Right lobe of liver (tissue), 6 donors: ENCODE measurements at regions not wholly inside any gene's neighbourhood (a gene's known extent, or its start where the extent isn't known, plus 50 kb on each side); places are given as distances from the start of the nearest gene placed in this dataset.

Experiments used
- ATAC-seq, 4 donors: fragments of 200-7000 bp; cut with Tn5 transposase; one replicate each; pipeline ENCODE4 v1.9.1; 2020; ENCODE audit warnings: mild to moderate bottlenecking in 4 of 4, moderate library complexity in 4 of 4
- DNase-seq, 3 donors: peaks; one replicate each; pipeline ENCODE4 v3.0.0-alpha.2; 2020
- H3K27ac ChIP-seq, 3 donors: fragments of 200-600 bp; one replicate each; pipeline ENCODE4 v1.8.0; 2022
- H3K27me3 ChIP-seq, 2 donors: fragments of 200-600 bp; one replicate each; pipeline ENCODE4 v1.8.0; 2022
- H3K36me3 ChIP-seq, 4 donors: fragments of 200-600 bp; sonication (generic) in 1 of 4; one replicate each; pipeline versions ENCODE4 v1.5.1 to v1.8.0; 2017 to 2022; ENCODE audit warnings: control low read depth in 1 of 4
- H3K4me1 ChIP-seq, 4 donors: fragments of 200-600 bp; sonication (generic) in 1 of 4; one replicate each; pipeline versions ENCODE4 v1.5.1 to v1.8.0; 2017 to 2022; ENCODE audit warnings: control low read depth in 1 of 4
- H3K4me3 ChIP-seq, 3 donors: fragments of 200-600 bp; one replicate each; pipeline ENCODE4 v1.8.0; 2022
- H3K9me3 ChIP-seq, 4 donors: fragments of 200-600 bp; sonication (generic) in 1 of 4; one replicate each; pipeline versions ENCODE4 v1.5.1 to v1.8.0; 2017 to 2022; ENCODE audit warnings: control low read depth in 1 of 4
- CTCF ChIP-seq, 4 donors: fragments of 200-600 bp in 3 of 4; fragments of 450-650 bp in 1 of 4; IDR thresholded peaks; one replicate each; pipeline versions ENCODE4 v1.5.1 to v1.8.0; 2016 to 2022; ENCODE audit warnings: antibody characterized with exemption in 4 of 4, mild to moderate bottlenecking in 2 of 4
- POLR2A ChIP-seq: fragments of 450-650 bp; IDR thresholded peaks from one replicate; pipeline ENCODE4 v1.6.1; 2017; ENCODE audit warnings: antibody characterized with exemption, mild to moderate bottlenecking
- WGBS: methylation state at CpG from one replicate; pipeline ENCODE4 v1.1.6; 2018; ENCODE audit warnings: low coverage, low lambda C conversion rate; ENCODE audit not compliant: insufficient coverage; ENCODE audit errors: missing lambda C conversion rate; 5-methylcytosine and 5-hydroxymethylcytosine counted together
- intact Hi-C, 2 donors: fragments of 100-400 bp; cut with DNase I; formaldehyde crosslinking; loops; one replicate each; pipeline versions ENCODE4 v1.11.2 to v1.14.1; 2022
- donor health status: DM: no; HTN: yes; CAD: no.
- donor health status: DM: no; HTN: no; CAD: no.
- donor health status: DM: no; HTN: no; CAD: no.
- donor health status: DM: no; HTN: yes; CAD: no.
- donor health status: DM: no; HTN: yes; CAD: no.

GRCh38 chr16:76670125-76670857 lies 393.1 kb downstream of the CNTNAP4 start:
- Histone ChIP-seq H3K9me3 (no peaks in the 10 kb centered on the region), H3K36me3 (no peaks in the 10 kb centered on the region), H3K27me3 (no peaks in the 10 kb centered on the region), H3K4me1 (no peaks in the 10 kb centered on the region), H3K27ac (no peak overlapping the region), H3K4me3 (no peak overlapping the region)
- ATAC-seq (no peak), DNase-seq (no peak)
- WGBS: 57% methylated on average over 5 of the region's 5 CpGs
- intact Hi-C loops: no loop called here
- TF ChIP-seq CTCF (IDR thresholded peaks at IDR 0.05): no peak
- no peak for TF ChIP-seq POLR2A

- no peak overlapping the region for H3K4me3 ChIP-seq
- WGBS: 25% methylated on average over 1 of the region's 1 CpG
- no peak for TF ChIP-seq POLR2A
- TF ChIP-seq CTCF (IDR thresholded peaks at IDR 0.05): no peak
- H3K4me1 ChIP-seq: no peaks in the 10 kb centered on the region
- no peak overlapping the region for H3K27ac ChIP-seq
- no peaks in the 10 kb centered on the region for H3K27me3 ChIP-seq
- no peaks in the 10 kb centered on the region for H3K9me3 ChIP-seq
- no peaks in the 10 kb centered on the region for H3K36me3 ChIP-seq
- no peak for ATAC-seq
- DNase-seq: no peak
- intact Hi-C loops: no loop called here
Measured at GRCh38 chr16:76676356-76676755, 399.2 kb downstream of the CNTNAP4 start.

DNA sequence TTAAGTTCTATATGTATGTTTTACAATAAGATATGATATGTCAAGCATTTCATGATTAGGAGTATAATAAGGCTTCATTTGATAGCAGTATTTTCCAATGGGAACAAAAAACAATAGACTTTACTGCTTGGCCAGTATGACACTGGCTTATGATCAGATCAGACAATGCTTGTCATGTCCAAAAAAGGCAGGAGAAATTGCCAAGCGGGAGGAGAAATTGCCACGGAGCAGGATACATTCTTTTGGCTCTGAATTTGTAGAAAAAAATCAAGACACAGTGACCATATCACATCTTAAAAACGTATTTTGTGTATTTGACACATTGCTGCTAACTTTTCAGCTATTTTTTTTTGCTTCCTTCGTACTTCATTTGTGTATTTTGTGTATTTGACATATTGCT lies 404.1 kb downstream of the CNTNAP4 start:
- DNase-seq (no peak), ATAC-seq (no peak)
- H3K4me3 ChIP-seq: no peak overlapping the region
- WGBS: 51% methylated on average over 4 of the region's 4 CpGs
- H3K27me3 ChIP-seq: no peaks in the 10 kb centered on the region
- H3K36me3 ChIP-seq: no peaks in the 10 kb centered on the region
- H3K9me3 ChIP-seq: no peaks in the 10 kb centered on the region
- H3K27ac ChIP-seq: no peak overlapping the region
- intact Hi-C loops: no loop called here
- H3K4me1 ChIP-seq: no peaks in the 10 kb centered on the region
- no peak for TF ChIP-seq CTCF (IDR thresholded peaks at IDR 0.05)
- no peak for TF ChIP-seq POLR2A

- ATAC-seq (no peak), DNase-seq (no peak)
- intact Hi-C loops: no loop called here
- Histone ChIP-seq H3K27ac (no peak overlapping the region), H3K4me1 (no peaks in the 10 kb centered on the region), H3K4me3 (no peak overlapping the region), H3K36me3 (no peaks in the 10 kb centered on the region), H3K9me3 (no peaks in the 10 kb centered on the region), H3K27me3 (no peaks in the 10 kb centered on the region)
- 50% methylated on average over 4 of the region's 4 CpGs for WGBS
- TF ChIP-seq CTCF (IDR thresholded peaks at IDR 0.05) (no peak), POLR2A (no peak)
Measured at GRCh38 chr16:76683051-76683450, 405.9 kb downstream of the CNTNAP4 start.

DNA sequence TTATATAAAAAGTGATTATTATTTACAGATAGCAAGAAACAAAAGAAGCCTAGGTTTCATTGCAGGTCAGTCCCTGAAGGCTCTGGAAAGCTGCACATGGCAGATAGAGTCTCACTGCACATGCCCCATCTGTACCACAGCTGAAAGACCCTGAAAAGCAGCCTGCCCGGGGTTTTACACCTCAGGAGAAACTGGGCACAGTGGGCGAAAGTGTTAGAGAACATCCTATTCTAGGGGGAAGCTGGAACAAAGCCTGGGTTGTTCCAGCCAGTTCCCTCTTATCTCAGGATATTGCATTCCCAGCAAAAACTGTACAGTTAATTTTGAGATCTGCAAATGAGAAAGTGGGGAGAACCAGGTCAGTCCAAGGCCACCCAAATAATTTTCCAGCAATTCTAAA lies 419.7 kb downstream of the CNTNAP4 start:
- DNase-seq: no peak
- Histone ChIP-seq H3K4me1 (no peaks in the 10 kb centered on the region), H3K27me3 (no peaks in the 10 kb centered on the region), H3K36me3 (no peaks in the 10 kb centered on the region), H3K4me3 (no peak overlapping the region), H3K27ac (no peak overlapping the region), H3K9me3 (no peaks in the 10 kb centered on the region)
- ATAC-seq: no peak
- intact Hi-C loops: no loop called here
- TF ChIP-seq POLR2A (no peak), CTCF (IDR thresholded peaks at IDR 0.05) (no peak)
- 22% methylated on average over 2 of the region's 2 CpGs for WGBS
